Lower leg skin (tissue), 3 donors: ENCODE measurements at regions not wholly inside any gene's neighbourhood (a gene's known extent, or its start where the extent isn't known, plus 50 kb on each side); places are given as distances from the start of the nearest gene placed in this dataset.

Experiments
- CTCF ChIP-seq, 3 donors: fragments of 450-650 bp; IDR thresholded peaks; one replicate each; pipeline ENCODE4 v1.5.1; 2016; ENCODE audit warnings: antibody characterized with exemption in 3 of 3, mild to moderate bottlenecking in 3 of 3, moderate library complexity in 2 of 3
- POLR2A ChIP-seq, 2 donors: fragments of 450-650 bp; IDR thresholded peaks; one replicate each; pipeline ENCODE4 v1.6.1; 2016 to 2017; ENCODE audit warnings: antibody characterized with exemption in 2 of 2, mild to moderate bottlenecking in 1 of 2, moderate library complexity in 1 of 2

- TF ChIP-seq CTCF (IDR thresholded peaks at IDR 0.05) (no peak), POLR2A (IDR thresholded peaks at IDR 0.05) (no peak)
Observed at GRCh38 chr15:96087180-96087884, 243.2 kb upstream of the NR2F2 start.
